Prostate gland (tissue), 2 donors: ENCODE measurements at regions not wholly inside any gene's neighbourhood (a gene's known extent, or its start where the extent isn't known, plus 50 kb on each side); places are given as distances from the start of the nearest gene placed in this dataset.

Experiments
- DNase-seq: peaks from one replicate; pipeline ENCODE4 v3.0.0-alpha.2; 2019; ENCODE audit warnings: low spot score
- H3K27ac ChIP-seq, 2 donors: fragments of 200-600 bp; sonication (generic); 2 replicates each; pipeline ENCODE4 v1.5.1; 2017 to 2019
- H3K27me3 ChIP-seq: fragments of 200-600 bp; sonication (generic); replicated peaks from 2 replicates; pipeline ENCODE4 v1.5.1; 2019; ENCODE audit not compliant: insufficient read depth
- H3K36me3 ChIP-seq, 2 donors: fragments of 200-600 bp; sonication (generic); 1 replicate in 1 of 2; 2 replicates in 1 of 2; pipeline versions ENCODE4 v1.5.1 to v1.8.1; 2017 to 2019
- H3K4me1 ChIP-seq: fragments of 200-600 bp; sonication (generic); replicated peaks from 2 replicates; pipeline ENCODE4 v1.5.1; 2019
- H3K4me3 ChIP-seq, 2 donors: fragments of 200-600 bp; sonication (generic); 2 replicates each; pipeline ENCODE4 v1.5.1; 2017 to 2019
- H3K9me3 ChIP-seq: fragments of 200-600 bp; sonication (generic); 2 replicates; pipeline ENCODE4 v1.5.1; 2017
- POLR2A ChIP-seq: fragments of 450-650 bp; IDR thresholded peaks from one replicate; pipeline ENCODE4 v1.6.1; 2016; ENCODE audit warnings: antibody characterized with exemption, mild to moderate bottlenecking
- POLR2AphosphoS5 ChIP-seq: sonication (generic); formaldehyde crosslinking; IDR thresholded peaks from one replicate; pipeline ENCODE4 v1.6.1; 2017; ENCODE audit warnings: antibody characterized with exemption
- WGBS: methylation state at CpG from one replicate; pipeline ENCODE4 v1.1.5; 2018; 5-methylcytosine and 5-hydroxymethylcytosine counted together
- intact Hi-C: fragments of 100-400 bp; cut with DNase I; formaldehyde crosslinking; loops from one replicate; pipeline ENCODE4 v1.14.2; 2022
- TF ChIP-seq, protein P1 (sequence below), 4 experiments: fragments of 200-600 bp in 2 of 4; fragments of 450-650 bp in 2 of 4; sonication (generic) in 2 of 4; IDR thresholded peaks; 1 replicate in 3 of 4; 2 replicates in 1 of 4; pipeline ENCODE4 v1.5.1; 2016 to 2019; ENCODE audit warnings: antibody characterized with exemption in 4 of 4, mild to moderate bottlenecking in 2 of 4, moderate library complexity in 2 of 4

DNA sequence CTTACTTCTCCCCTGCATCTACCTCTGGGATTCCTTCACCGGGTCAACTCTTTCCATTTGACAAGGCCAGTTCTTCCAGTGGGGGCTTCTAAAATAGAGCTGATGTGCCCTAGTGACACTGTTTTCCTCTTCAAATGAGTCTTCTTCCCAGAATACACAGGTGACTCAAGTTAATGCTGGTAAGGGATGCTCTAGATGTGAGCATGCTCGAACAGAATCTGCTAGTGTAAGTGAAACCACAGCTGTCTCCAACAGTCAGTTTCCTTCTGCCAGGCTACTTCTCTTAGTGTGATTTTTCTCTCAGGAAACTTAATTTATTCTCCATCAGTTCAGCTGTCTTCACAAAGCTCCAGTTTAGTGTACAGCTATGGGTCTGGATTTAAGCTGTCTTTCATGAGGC, 194.9 kb upstream of the C1orf87 start:
- no peak for DNase-seq
- 87% methylated on average over 2 of the region's 2 CpGs for WGBS
- intact Hi-C loops: no loop called here

DNA sequence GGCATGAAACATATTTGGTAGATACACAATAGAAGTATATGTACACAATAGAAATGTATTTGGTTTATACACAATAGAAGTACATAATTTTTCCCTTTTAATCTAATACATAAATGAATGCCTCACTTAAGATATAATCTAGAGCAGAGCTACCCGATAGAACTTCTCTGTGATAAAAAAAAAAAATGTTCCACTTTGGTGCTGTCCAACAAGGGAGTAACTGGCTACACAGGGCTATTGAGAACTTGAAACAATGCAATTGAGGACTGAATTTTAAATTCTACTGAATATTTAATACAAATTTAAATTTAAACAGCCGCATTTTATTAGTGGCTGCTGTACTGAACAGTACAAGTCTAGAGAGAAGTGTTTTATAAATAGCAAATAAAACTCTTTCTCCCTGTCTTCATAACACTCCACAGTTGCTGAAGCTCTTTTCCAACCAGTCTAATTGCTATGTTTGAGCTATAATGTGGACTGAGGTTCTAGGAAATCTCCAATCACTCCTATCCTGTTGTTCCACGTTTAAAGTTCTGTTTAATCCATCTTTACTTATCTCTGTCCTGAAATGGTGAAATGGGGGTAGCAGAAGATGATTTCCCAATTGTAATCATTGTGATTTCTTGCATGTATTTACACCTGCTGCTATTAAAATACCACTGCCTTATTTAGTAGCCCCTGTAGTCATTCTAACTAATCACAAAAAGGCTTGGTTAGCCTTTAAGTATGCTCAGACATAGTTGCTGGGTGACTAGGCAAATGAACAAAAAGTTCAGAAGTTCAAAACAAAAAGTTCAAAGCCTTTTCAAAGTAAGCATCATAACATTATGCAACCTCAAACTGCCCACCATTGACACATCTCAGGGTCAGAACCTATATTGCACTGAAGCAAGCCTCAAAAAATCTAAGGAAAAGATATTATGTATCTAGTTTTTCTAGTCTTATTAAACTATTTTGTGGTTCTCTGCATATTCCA, 192.3 kb upstream of the C1orf87 start:
- Histone ChIP-seq H3K36me3 (no peaks in the 10 kb centered on the region), H3K27ac (no peak overlapping the region), H3K27me3 (no peaks in the 10 kb centered on the region), H3K4me3 (no peak overlapping the region), H3K9me3 (no peaks in the 10 kb centered on the region), H3K4me1 (no peaks in the 10 kb centered on the region)
- intact Hi-C loops: no loop called here
- TF ChIP-seq POLR2A (no peak), POLR2AphosphoS5 (no peak)
- TF ChIP-seq, protein P1, sequence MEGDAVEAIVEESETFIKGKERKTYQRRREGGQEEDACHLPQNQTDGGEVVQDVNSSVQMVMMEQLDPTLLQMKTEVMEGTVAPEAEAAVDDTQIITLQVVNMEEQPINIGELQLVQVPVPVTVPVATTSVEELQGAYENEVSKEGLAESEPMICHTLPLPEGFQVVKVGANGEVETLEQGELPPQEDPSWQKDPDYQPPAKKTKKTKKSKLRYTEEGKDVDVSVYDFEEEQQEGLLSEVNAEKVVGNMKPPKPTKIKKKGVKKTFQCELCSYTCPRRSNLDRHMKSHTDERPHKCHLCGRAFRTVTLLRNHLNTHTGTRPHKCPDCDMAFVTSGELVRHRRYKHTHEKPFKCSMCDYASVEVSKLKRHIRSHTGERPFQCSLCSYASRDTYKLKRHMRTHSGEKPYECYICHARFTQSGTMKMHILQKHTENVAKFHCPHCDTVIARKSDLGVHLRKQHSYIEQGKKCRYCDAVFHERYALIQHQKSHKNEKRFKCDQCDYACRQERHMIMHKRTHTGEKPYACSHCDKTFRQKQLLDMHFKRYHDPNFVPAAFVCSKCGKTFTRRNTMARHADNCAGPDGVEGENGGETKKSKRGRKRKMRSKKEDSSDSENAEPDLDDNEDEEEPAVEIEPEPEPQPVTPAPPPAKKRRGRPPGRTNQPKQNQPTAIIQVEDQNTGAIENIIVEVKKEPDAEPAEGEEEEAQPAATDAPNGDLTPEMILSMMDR (IDR thresholded peaks at IDR 0.05): no peak
- 41% methylated on average over 3 of the region's 3 CpGs for WGBS
- DNase-seq: no peak

More for the DNA sequence above, 194.9 kb upstream of the C1orf87 start:
- no peak for TF ChIP-seq POLR2A
- TF ChIP-seq, protein P1 (IDR thresholded peaks at IDR 0.05): no peak
- TF ChIP-seq POLR2AphosphoS5: no peak
- Histone ChIP-seq H3K9me3 (no peaks in the 10 kb centered on the region), H3K27ac (no peak overlapping the region), H3K4me1 (no peaks in the 10 kb centered on the region), H3K4me3 (no peak overlapping the region), H3K27me3 (no peaks in the 10 kb centered on the region), H3K36me3 (no peaks in the 10 kb centered on the region)

DNA sequence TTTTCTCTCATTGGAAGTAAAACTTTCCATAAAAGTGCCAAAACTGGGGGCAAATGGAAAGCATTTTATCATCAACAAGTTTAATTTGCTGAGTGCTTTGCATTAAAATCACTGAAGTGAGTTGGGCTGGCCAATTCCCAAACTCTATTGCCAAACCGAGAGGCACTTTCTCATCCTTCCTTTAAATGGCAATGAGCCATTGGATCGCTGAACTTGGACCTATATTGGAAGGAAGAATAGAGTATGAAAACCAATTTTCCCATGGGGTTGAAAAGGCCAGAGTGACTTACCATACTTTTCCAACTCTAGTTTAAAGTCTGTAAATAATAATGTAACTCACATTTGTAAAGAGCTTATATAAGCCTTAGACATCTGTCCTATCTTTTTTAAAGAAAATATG, 189.1 kb upstream of the C1orf87 start:
- no peak overlapping the region for H3K27ac ChIP-seq
- no peaks in the 10 kb centered on the region for H3K36me3 ChIP-seq
- no peak overlapping the region for H3K4me3 ChIP-seq
- H3K4me1 ChIP-seq: no peaks in the 10 kb centered on the region
- no peak for TF ChIP-seq POLR2A
- TF ChIP-seq, protein P1 (IDR thresholded peaks at IDR 0.05): no peak
- no peak for TF ChIP-seq POLR2AphosphoS5
- 66% methylated on average over 2 of the region's 2 CpGs for WGBS
- no peak for DNase-seq
- no peaks in the 10 kb centered on the region for H3K9me3 ChIP-seq
- intact Hi-C loops: no loop called here
- no peaks in the 10 kb centered on the region for H3K27me3 ChIP-seq

DNA sequence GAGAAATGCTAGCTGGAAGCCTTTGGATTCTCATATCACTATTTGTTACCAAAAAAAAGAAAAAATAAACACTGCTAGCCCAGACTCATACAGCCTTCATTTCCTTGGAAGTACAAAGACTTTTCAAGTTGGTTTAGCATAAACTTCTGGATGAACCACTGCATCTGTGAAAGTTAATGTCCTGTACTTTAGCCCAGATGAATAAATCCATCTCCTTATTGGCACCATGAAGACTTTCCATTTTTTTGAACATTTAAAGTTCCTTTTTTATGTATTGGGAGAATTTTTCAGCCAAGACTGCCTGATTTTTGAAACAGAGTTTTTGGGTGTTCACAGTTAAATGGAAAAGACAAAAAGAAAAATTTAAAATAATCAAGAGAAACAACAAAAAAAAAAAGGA, 184.0 kb upstream of the C1orf87 start:
- intact Hi-C loops: no loop called here

More for the DNA sequence above, 184.0 kb upstream of the C1orf87 start:
- Histone ChIP-seq H3K9me3 (no peaks in the 10 kb centered on the region), H3K36me3 (no peaks in the 10 kb centered on the region), H3K27me3 (no peaks in the 10 kb centered on the region), H3K27ac (no peak overlapping the region), H3K4me1 (no peaks in the 10 kb centered on the region), H3K4me3 (no peak overlapping the region)
- DNase-seq: no peak
- TF ChIP-seq POLR2A: no peak
- TF ChIP-seq, protein P1 (IDR thresholded peaks at IDR 0.05): no peak
- no peak for TF ChIP-seq POLR2AphosphoS5
